ENCODE measurements at regions not wholly inside any gene's neighbourhood (a gene's known extent, or its start where the extent isn't known, plus 50 kb on each side); places are given as distances from the start of the nearest gene placed in this dataset.

- no peak for ATAC-seq
- intact Hi-C loops (cut with micrococcal nuclease): no loop called here
- no peak for DNase-seq
- Mint-ChIP-seq H3K4me1 (ENCODE audit: low read depth) (no peaks in the 10 kb centered on the region), H3K9me3 (no peaks in the 10 kb centered on the region), H3K36me3 (ENCODE audit: low read depth) (no peaks in the 10 kb centered on the region), H3K27me3 (no peaks in the 10 kb centered on the region), H3K27ac (no peak overlapping the region), H3K4me3 (no peak overlapping the region)
- POLR2A ChIA-PET: interaction anchor here (1.3 kb wide), 1 partner anchor 11 kb away, joined by 3 read pairs; no protein-coding TSS in a partner anchor
- no peak for TF ChIP-seq CTCF (IDR thresholded peaks at IDR 0.05)
- CTCF ChIA-PET: interaction anchor here (1.1 kb wide), 1 partner anchor 227 kb away, joined by 3 read pairs; no protein-coding TSS in a partner anchor
Observed at GRCh38 chr10:131681122-131681521, 219.7 kb upstream of the PPP2R2D start.

- intact Hi-C loops (cut with micrococcal nuclease): no loop called here
- ChIA-PET POLR2A (no interaction called here), CTCF (interaction anchor here (1.1 kb wide), 1 partner anchor 228 kb away, joined by 3 read pairs; no protein-coding TSS in a partner anchor)
- TF ChIP-seq CTCF (IDR thresholded peaks at IDR 0.05): no peak
- Mint-ChIP-seq H3K27me3 (no peaks in the 10 kb centered on the region), H3K4me3 (no peak overlapping the region), H3K36me3 (ENCODE audit: low read depth) (no peaks in the 10 kb centered on the region), H3K27ac (no peak overlapping the region), H3K4me1 (ENCODE audit: low read depth) (no peaks in the 10 kb centered on the region), H3K9me3 (no peaks in the 10 kb centered on the region)
- no peak for ATAC-seq
- no peak for DNase-seq
Observed at GRCh38 chr10:131681656-131682055, 219.2 kb upstream of the PPP2R2D start.

GRCh38 chr10:131682271-131682962, 218.4 kb upstream of the PPP2R2D start:
- no peaks in the 10 kb centered on the region for H3K36me3 Mint-ChIP-seq (ENCODE audit: low read depth)
- DNase-seq: no peak
- H3K9me3 Mint-ChIP-seq: no peaks in the 10 kb centered on the region
- no peak overlapping the region for H3K27ac Mint-ChIP-seq
- ChIA-PET CTCF (no interaction called here), POLR2A (no interaction called here)
- no peak for ATAC-seq
- no peak for TF ChIP-seq CTCF (IDR thresholded peaks at IDR 0.05)
- intact Hi-C loops (cut with micrococcal nuclease): no loop called here
- no peaks in the 10 kb centered on the region for H3K27me3 Mint-ChIP-seq
- no peaks in the 10 kb centered on the region for H3K4me1 Mint-ChIP-seq (ENCODE audit: low read depth)
- H3K4me3 Mint-ChIP-seq: no peak overlapping the region

- H3K9me3 Mint-ChIP-seq: no peaks in the 10 kb centered on the region
- ChIA-PET POLR2A (no interaction called here), CTCF (no interaction called here)
- no peaks in the 10 kb centered on the region for H3K36me3 Mint-ChIP-seq (ENCODE audit: low read depth)
- ATAC-seq: no peak
- no peaks in the 10 kb centered on the region for H3K4me1 Mint-ChIP-seq (ENCODE audit: low read depth)
- H3K27me3 Mint-ChIP-seq: no peaks in the 10 kb centered on the region
- H3K4me3 Mint-ChIP-seq: no peak overlapping the region
- TF ChIP-seq CTCF (IDR thresholded peaks at IDR 0.05): no peak
- no peak for DNase-seq
- intact Hi-C loops (cut with micrococcal nuclease): no loop called here
- H3K27ac Mint-ChIP-seq: no peak overlapping the region
Observed at GRCh38 chr10:131683281-131683861, 217.4 kb upstream of the PPP2R2D start.

- Mint-ChIP-seq H3K36me3 (ENCODE audit: low read depth) (no peaks in the 10 kb centered on the region), H3K4me3 (no peak overlapping the region), H3K27ac (no peak overlapping the region), H3K27me3 (no peaks in the 10 kb centered on the region), H3K4me1 (ENCODE audit: low read depth) (no peaks in the 10 kb centered on the region), H3K9me3 (no peaks in the 10 kb centered on the region)
- ChIA-PET POLR2A (no interaction called here), CTCF (no interaction called here)
- ATAC-seq: no peak
- no peak for DNase-seq
- intact Hi-C loops (cut with micrococcal nuclease): no loop called here
- TF ChIP-seq CTCF (IDR thresholded peaks at IDR 0.05): no peak
Observed at GRCh38 chr10:131683941-131684340, 216.9 kb upstream of the PPP2R2D start.
